ENCODE measurements at regions not wholly inside any gene's neighbourhood (a gene's known extent, or its start where the extent isn't known, plus 50 kb on each side); places are given as distances from the start of the nearest gene placed in this dataset.

DNA sequence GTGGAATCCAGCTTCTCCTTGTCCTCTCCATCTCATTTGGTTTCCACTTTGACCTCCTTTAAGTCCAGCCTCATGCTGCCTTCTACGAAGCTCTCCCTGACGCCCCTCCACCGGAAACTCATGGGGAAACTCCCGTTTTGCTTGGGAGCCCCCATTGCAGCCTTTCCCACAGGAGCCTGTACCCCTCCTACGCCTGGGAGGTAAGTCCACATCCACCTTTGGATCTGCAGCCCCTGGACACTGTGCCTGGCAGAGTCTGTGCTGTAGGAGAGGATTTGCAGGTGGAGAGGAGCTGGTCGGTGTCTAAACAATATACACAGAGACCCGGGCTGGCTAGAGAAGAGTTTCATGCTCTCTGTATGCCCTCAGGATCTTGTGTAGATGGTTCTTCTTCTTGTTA lies 296.1 kb downstream of the GLRX3 start:
- TF ChIP-seq, protein P1, sequence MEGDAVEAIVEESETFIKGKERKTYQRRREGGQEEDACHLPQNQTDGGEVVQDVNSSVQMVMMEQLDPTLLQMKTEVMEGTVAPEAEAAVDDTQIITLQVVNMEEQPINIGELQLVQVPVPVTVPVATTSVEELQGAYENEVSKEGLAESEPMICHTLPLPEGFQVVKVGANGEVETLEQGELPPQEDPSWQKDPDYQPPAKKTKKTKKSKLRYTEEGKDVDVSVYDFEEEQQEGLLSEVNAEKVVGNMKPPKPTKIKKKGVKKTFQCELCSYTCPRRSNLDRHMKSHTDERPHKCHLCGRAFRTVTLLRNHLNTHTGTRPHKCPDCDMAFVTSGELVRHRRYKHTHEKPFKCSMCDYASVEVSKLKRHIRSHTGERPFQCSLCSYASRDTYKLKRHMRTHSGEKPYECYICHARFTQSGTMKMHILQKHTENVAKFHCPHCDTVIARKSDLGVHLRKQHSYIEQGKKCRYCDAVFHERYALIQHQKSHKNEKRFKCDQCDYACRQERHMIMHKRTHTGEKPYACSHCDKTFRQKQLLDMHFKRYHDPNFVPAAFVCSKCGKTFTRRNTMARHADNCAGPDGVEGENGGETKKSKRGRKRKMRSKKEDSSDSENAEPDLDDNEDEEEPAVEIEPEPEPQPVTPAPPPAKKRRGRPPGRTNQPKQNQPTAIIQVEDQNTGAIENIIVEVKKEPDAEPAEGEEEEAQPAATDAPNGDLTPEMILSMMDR (IDR thresholded peaks at IDR 0.05; ENCODE audit: extremely low read depth, missing control alignments) = no peak
- no peak for DNase-seq (ENCODE audit: low spot score)

DNA sequence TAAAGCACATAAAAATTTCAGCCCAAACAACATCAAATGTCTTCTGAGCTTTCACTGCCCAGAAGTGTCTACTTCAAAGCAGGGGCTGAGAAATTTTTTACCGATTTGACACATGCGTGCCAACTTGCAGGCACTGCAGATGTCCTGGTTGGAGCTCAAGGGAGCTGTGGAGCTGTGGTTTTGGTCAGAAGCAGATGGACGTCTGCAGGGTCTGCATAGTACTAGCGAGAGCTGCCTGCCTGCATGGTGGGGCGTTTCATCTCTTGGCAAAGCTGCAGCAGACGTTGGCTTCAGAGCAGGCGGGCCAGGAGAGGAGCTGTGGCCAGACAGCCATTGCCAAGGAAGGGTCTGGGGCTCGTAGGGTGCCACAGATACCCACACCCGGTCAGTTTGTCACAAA lies 296.7 kb downstream of the GLRX3 start:
- TF ChIP-seq, protein P1 (IDR thresholded peaks at IDR 0.05; ENCODE audit: extremely low read depth, missing control alignments) = no peak
- no peak for DNase-seq (ENCODE audit: low spot score)

DNA sequence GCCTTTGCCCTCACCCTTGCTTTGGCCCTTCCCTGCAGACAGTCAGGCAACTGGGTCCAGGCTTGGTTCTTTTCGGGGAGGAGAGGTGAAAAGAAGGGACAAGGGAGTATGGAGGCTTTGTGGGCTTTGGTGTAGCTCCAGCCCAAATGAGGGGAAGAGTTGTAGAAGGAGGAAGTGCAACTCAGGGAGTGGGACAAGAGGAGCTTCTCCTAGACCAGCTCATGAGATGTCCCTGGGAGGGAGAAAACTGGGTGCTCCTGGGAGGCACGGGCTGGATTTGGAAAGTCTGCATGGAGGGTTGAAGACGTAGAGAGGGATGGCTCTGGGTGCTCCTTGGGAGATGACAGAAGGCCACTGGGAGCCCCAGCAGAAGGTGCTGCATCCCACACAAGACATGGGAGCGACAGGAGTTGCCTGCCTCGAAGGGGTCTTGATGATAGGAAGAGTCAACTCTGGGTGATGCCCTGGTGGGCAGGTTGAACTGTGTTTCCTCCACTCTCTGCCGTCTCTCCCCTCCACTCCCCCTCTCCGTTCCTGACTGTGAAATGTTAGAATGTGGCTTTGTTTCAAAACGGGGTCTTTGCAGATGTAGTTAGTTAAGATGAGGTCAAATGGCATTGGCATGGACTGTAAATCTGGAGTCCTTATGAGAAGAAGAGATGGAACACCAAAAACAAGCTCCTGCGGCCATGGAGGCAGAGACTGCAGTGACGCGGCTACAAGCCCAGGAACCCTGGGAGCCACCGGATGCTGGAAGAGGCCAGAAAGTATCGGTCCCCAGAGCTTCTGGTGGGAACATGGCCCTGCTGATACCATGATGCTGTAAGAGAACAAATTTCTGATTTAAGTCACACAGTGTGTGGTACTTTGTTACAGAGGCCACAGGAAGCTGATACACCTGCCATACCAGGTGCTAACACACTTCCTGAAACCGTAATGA lies 298.5 kb downstream of the GLRX3 start:
- TF ChIP-seq, protein P1 (IDR thresholded peaks at IDR 0.05; ENCODE audit: extremely low read depth, missing control alignments) = no peak
- no peak for DNase-seq (ENCODE audit: low spot score)

DNA sequence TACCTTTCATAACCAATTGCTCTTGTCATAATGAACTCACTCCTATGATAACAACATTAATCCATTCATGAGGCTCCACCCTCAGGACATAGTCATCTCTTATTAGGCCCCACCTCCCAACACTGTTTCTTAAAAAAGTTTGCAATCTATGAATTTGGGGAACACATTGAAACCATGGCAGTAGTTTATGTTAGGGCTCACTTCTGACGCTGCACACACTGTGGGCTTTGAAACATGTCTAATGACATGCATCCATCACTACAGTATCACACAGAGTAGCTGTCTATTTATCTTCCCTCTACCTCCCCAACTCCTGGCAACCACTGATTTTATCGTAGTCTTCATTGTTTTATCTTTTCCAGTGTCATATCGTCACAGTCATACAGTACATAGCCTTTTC lies 299.8 kb downstream of the GLRX3 start:
- DNase-seq (ENCODE audit: low spot score) = no peak
- TF ChIP-seq, protein P1 (IDR thresholded peaks at IDR 0.05; ENCODE audit: extremely low read depth, missing control alignments) = no peak

DNA sequence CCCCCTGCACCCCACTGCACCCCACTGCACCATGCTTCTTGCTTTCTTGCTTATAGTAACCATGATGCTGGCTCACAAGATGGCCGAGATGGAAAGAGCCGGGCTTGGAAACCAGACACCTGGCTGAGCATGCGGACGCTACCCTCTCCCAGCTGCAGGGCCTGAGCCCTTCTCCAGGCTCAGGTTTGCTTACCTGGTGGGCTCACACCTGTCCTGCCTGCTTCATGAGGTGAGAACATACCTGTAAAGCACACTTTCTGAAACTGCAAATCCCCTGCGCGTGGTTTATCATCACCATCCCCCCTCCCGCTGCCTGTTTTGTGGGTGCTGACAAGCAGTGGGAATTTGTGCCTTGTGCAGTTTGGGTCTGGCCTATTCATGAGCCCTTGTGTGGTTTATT lies 302.7 kb downstream of the GLRX3 start:
- TF ChIP-seq, protein P1 (IDR thresholded peaks at IDR 0.05; ENCODE audit: extremely low read depth, missing control alignments) = no peak
- DNase-seq (ENCODE audit: low spot score) = no peak

DNA sequence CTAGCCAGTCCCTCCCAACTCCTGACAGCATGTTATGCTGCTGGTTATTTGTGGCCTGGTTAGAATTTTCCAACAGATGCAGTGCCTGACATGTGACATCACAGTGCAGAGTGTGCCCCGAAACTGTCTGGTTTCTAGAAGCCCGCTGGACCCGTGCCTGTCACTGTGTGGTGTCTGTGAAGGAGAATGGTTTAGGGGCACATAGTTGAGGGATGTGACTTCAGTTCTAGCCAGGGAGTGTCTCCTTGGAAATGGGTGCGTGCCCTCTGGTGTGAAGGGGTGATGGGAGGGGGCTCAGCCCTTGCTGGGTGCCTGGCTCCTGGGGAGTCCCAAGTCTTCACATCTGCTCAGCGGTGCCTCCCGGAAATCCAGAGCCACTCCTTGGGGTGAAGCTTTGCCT lies 303.6 kb downstream of the GLRX3 start:
- TF ChIP-seq, protein P1 (IDR thresholded peaks at IDR 0.05; ENCODE audit: extremely low read depth, missing control alignments) = no peak
- DNase-seq (ENCODE audit: low spot score) = no peak

DNA sequence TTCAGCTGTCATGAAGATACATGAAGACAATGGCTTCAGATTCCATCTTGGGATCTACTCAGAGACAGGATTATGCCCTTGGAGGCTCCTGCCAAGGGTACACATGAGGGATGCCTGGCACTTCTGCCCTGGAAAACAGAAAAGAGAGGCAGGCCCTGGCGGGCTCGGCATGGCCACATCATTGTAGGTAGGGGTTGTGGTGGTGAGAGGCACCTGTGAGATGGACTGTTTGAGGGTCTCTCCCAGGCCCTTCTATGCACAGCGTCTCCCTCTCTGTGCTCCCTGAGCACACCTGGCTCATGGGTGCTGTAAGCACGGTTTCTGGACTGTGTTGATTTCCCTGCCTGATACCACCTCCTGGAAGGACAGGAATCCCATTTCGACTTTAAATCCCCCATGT lies 304.3 kb downstream of the GLRX3 start:
- TF ChIP-seq, protein P1 (IDR thresholded peaks at IDR 0.05; ENCODE audit: extremely low read depth, missing control alignments) = no peak
- no peak for DNase-seq (ENCODE audit: low spot score)
